ENCODE measurements at regions not wholly inside any gene's neighbourhood (a gene's known extent, or its start where the extent isn't known, plus 50 kb on each side); places are given as distances from the start of the nearest gene placed in this dataset.
"Not testable (repeated sequence)": the region's sequence is repeated elsewhere in the genome, so short reads cannot be mapped to it uniquely, and the experiment has no call there.

GRCh38 chr2:129799036-129799958, 180.2 kb upstream of the RAB6C start:
- DNase-seq, result no peak

- no peak for DNase-seq
These were observed 179.2 kb upstream of the RAB6C start for GRCh38 chr2:129800285-129800684.

GRCh38 chr2:129800686-129801085, 178.8 kb upstream of the RAB6C start:
- no peak for DNase-seq

GRCh38 chr2:129801575-129801974, 177.9 kb upstream of the RAB6C start:
- DNase-seq, result no peak

GRCh38 chr2:129802290-129802689, 177.2 kb upstream of the RAB6C start:
- no peak for DNase-seq

- DNase-seq, result no peak
These were observed 176.4 kb upstream of the RAB6C start for GRCh38 chr2:129803032-129803431.

- DNase-seq, result no peak
These were observed 175.6 kb upstream of the RAB6C start for GRCh38 chr2:129803871-129804270.

- DNase-seq, result no peak
These were observed 173.6 kb upstream of the RAB6C start for GRCh38 chr2:129805899-129806298.

GRCh38 chr2:129806317-129806716, 173.1 kb upstream of the RAB6C start:
- DNase-seq, result no peak

- DNase-seq, result no peak
These were observed 172.5 kb upstream of the RAB6C start for GRCh38 chr2:129806990-129807389.

- DNase-seq, result not testable (repeated sequence)
These were observed 171.7 kb upstream of the RAB6C start for GRCh38 chr2:129807642-129808338.

GRCh38 chr2:129810521-129810920, 168.9 kb upstream of the RAB6C start:
- no peak for DNase-seq

GRCh38 chr2:129812071-129812470, 167.4 kb upstream of the RAB6C start:
- DNase-seq, result peak; percentile 76

- no peak for DNase-seq
These were observed 166.8 kb upstream of the RAB6C start for GRCh38 chr2:129812654-129813053.

GRCh38 chr2:129813404-129813803, 166.1 kb upstream of the RAB6C start:
- DNase-seq, result no peak

GRCh38 chr2:129816813-129817574, 162.5 kb upstream of the RAB6C start:
- DNase-seq, result no peak

- DNase-seq, result no peak
These were observed 159.6 kb upstream of the RAB6C start for GRCh38 chr2:129819855-129820254.

- no peak for DNase-seq
These were observed 158.6 kb upstream of the RAB6C start for GRCh38 chr2:129820908-129821307.

GRCh38 chr2:129821445-129821844, 158.0 kb upstream of the RAB6C start:
- no peak for DNase-seq

- no peak for DNase-seq
These were observed 156.4 kb upstream of the RAB6C start for GRCh38 chr2:129823044-129823443.

GRCh38 chr2:129827311-129828090, 152.0 kb upstream of the RAB6C start:
- no peak for DNase-seq

GRCh38 chr2:129828792-129829191, 150.7 kb upstream of the RAB6C start:
- no peak for DNase-seq

GRCh38 chr2:129829588-129829987, 149.9 kb upstream of the RAB6C start:
- no peak for DNase-seq

All from SIG-M5 (cell line).